Pancreas (tissue), 10 donors: ENCODE measurements at regions not wholly inside any gene's neighbourhood (a gene's known extent, or its start where the extent isn't known, plus 50 kb on each side); places are given as distances from the start of the nearest gene placed in this dataset.

ENCODE experiments used
- ATAC-seq, 4 donors: fragments of 200-7000 bp; cut with Tn5 transposase; one replicate each; pipeline versions ENCODE4 v1.8.0 to v1.9.1; 2020; ENCODE audit warnings: mild to moderate bottlenecking in 4 of 4, moderate library complexity in 4 of 4
- DNase-seq, 6 donors: peaks; one replicate each; pipeline ENCODE4 v3.0.0-alpha.2; 2020
- FAIRE-seq: peaks from 2 replicates; lab custom pipeline; 2012; peaks lifted over from hg19 to GRCh38; lab: Jason Lieb, UNC
- H3K27ac ChIP-seq, 4 donors: fragments of 200-600 bp; sonication (generic); 1 replicate in 3 of 4; 2 replicates in 1 of 4; pipeline versions ENCODE4 v1.5.0 to v1.8.0; 2020
- H3K27me3 ChIP-seq, 4 donors: fragments of 200-600 bp; one replicate each; pipeline ENCODE4 v1.8.0; 2021
- H3K36me3 ChIP-seq, 3 donors: fragments of 200-600 bp; sonication (generic) in 1 of 3; one replicate each; pipeline versions ENCODE4 v1.5.0 to v1.8.0; 2020 to 2021
- H3K4me1 ChIP-seq, 3 donors: fragments of 200-600 bp; one replicate each; pipeline ENCODE4 v1.8.0; 2021
- H3K4me3 ChIP-seq, 4 donors: fragments of 200-600 bp; sonication (generic) in 2 of 4; one replicate each; pipeline versions ENCODE4 v1.5.0 to v1.8.0; 2020 to 2021
- H3K9me3 ChIP-seq, 4 donors: fragments of 200-600 bp; one replicate each; pipeline ENCODE4 v1.8.0; 2021
- WGBS, 2 donors: extraction: QIAGEN DNeasy Blood & Tissue Kit; methylation state at CpG; one replicate each; pipeline ENCODE4 v1.1.7; 2013; 5-methylcytosine and 5-hydroxymethylcytosine counted together
- intact Hi-C, 3 donors: fragments of 100-400 bp; cut with DNase I; formaldehyde crosslinking; loops; one replicate each; pipeline versions ENCODE4 v1.11.1 to v1.14.2; 2022
- TF ChIP-seq, protein P1 (sequence below), 4 donors: fragments of 200-600 bp; sonication (generic) in 3 of 4; IDR thresholded peaks; one replicate each; pipeline versions ENCODE4 v1.5.0 to v1.8.0; 2021; ENCODE audit warnings: antibody characterized with exemption in 4 of 4
- donor health status: healthy with polysubstance abuse.
- donor health status: DM: no; HTN: no; CAD: no; lungs with moderate emphysema.
- donor health status: DM: no; HTN: no; CAD: no.
- donor health status: control.
- donor health status: control.
- donor health status: Bipolar disorder and iron deficiency.
- donor health status: DM: yes; HTN: yes; CAD: no.
- donor health status: DM: no; HTN: no; CAD: no.
- donor health status: DM: no; HTN: no; CAD: no.
- donor health status: DM: yes; HTN: yes; CAD: no.

DNA sequence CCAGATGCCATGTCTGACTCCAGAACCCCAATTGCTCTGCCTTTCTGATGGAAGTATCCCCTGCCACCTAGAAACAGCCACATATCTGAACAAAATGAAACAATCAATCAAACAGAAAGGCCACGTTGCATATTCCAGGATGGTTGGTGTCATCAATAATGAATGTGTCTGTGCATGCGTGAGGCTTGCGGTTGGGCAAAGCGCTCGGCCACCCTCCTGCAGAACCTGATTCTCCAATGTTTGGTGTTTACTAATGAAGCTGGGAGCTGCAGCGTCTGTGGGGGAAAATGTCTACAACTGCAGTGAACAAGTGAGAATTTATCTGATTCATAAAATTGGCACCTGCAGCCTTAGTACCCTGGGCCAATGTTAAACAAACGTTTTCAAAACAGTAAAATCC is 121.2 kb upstream of the ADARB2 start:
- H3K4me1 ChIP-seq: no peaks in the 10 kb centered on the region
- H3K4me3 ChIP-seq: no peak overlapping the region
- no peaks in the 10 kb centered on the region for H3K27me3 ChIP-seq
- H3K27ac ChIP-seq: no peak overlapping the region
- intact Hi-C loops: no loop called here
- ATAC-seq (no peak), FAIRE-seq (no peak), DNase-seq (no peak)
- H3K36me3 ChIP-seq: no peaks in the 10 kb centered on the region
- H3K9me3 ChIP-seq: no peaks in the 10 kb centered on the region
- 34 to 38% methylated on average over 7 of the region's 7 CpGs for WGBS, 2 donors
- TF ChIP-seq, protein P1, sequence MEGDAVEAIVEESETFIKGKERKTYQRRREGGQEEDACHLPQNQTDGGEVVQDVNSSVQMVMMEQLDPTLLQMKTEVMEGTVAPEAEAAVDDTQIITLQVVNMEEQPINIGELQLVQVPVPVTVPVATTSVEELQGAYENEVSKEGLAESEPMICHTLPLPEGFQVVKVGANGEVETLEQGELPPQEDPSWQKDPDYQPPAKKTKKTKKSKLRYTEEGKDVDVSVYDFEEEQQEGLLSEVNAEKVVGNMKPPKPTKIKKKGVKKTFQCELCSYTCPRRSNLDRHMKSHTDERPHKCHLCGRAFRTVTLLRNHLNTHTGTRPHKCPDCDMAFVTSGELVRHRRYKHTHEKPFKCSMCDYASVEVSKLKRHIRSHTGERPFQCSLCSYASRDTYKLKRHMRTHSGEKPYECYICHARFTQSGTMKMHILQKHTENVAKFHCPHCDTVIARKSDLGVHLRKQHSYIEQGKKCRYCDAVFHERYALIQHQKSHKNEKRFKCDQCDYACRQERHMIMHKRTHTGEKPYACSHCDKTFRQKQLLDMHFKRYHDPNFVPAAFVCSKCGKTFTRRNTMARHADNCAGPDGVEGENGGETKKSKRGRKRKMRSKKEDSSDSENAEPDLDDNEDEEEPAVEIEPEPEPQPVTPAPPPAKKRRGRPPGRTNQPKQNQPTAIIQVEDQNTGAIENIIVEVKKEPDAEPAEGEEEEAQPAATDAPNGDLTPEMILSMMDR (IDR thresholded peaks at IDR 0.05): no peak

- no peak overlapping the region for H3K4me3 ChIP-seq
- H3K36me3 ChIP-seq: no peaks in the 10 kb centered on the region
- DNase-seq: no peak
- no peak overlapping the region for H3K27ac ChIP-seq
- H3K9me3 ChIP-seq: no peaks in the 10 kb centered on the region
- intact Hi-C loops: no loop called here
- TF ChIP-seq, protein P1 (IDR thresholded peaks at IDR 0.05): no peak
- no peak for FAIRE-seq
- H3K4me1 ChIP-seq: no peaks in the 10 kb centered on the region
- WGBS, 2 donors: 34 to 41% methylated on average over 8 of the region's 8 CpGs
- no peaks in the 10 kb centered on the region for H3K27me3 ChIP-seq
- ATAC-seq: no peak
Observed at GRCh38 chr10:1858048-1858447, 120.7 kb upstream of the ADARB2 start.

- intact Hi-C loops: no loop called here
- ATAC-seq: no peak
- Histone ChIP-seq H3K27ac (no peak overlapping the region), H3K36me3 (no peaks in the 10 kb centered on the region), H3K27me3 (no peaks in the 10 kb centered on the region), H3K9me3 (no peaks in the 10 kb centered on the region), H3K4me3 (no peak overlapping the region), H3K4me1 (no peaks in the 10 kb centered on the region)
- no peak for FAIRE-seq
- no peak for DNase-seq
- 57 to 65% methylated on average over 8 of the region's 8 CpGs for WGBS, 2 donors
- TF ChIP-seq, protein P1 (IDR thresholded peaks at IDR 0.05): no peak
Observed at GRCh38 chr10:1855911-1856310, 118.6 kb upstream of the ADARB2 start.

GRCh38 chr10:1854271-1854670 is 116.9 kb upstream of the ADARB2 start:
- WGBS, 2 donors: 66 to 70% methylated on average over 7 of the region's 7 CpGs
- ATAC-seq: no peak

DNA sequence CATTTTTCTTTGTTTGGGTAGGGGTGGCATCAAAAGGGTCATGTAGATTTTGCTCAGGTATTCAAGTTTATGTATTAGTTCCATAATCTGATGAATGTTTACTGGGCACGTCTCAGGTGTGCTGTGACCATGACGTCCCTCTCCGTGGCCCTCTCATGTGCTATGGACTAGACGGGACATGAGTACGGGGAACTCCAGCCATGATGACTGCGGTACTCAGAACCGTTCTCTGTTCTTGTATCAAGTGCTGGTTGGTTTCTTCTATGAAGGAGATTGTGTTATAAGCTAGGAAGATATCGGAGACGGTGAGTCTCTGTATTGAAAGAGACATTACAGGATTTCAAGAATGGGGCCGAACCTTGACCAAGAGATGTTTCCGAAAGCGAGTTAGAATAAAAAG is 116.5 kb upstream of the ADARB2 start:
- DNase-seq (no peak), FAIRE-seq (no peak), ATAC-seq (no peak)
- Histone ChIP-seq H3K4me3 (no peak overlapping the region), H3K4me1 (no peaks in the 10 kb centered on the region), H3K27me3 (no peaks in the 10 kb centered on the region), H3K9me3 (no peaks in the 10 kb centered on the region), H3K27ac (no peak overlapping the region), H3K36me3 (no peaks in the 10 kb centered on the region)
- 79 to 89% methylated on average over 12 of the region's 12 CpGs for whole genome bisulfite sequencing, 2 donors
- TF ChIP-seq, protein P1 (IDR thresholded peaks at IDR 0.05): no peak
- intact Hi-C loops: no loop called here

More at GRCh38 chr10:1854271-1854670, 116.9 kb upstream of the ADARB2 start:
- no peak overlapping the region for H3K4me3 ChIP-seq
- TF ChIP-seq, protein P1 (IDR thresholded peaks at IDR 0.05): no peak
- H3K36me3 ChIP-seq: no peaks in the 10 kb centered on the region
- H3K4me1 ChIP-seq: no peaks in the 10 kb centered on the region
- DNase-seq (no peak), FAIRE-seq (no peak)
- H3K9me3 ChIP-seq: no peaks in the 10 kb centered on the region
- no peak overlapping the region for H3K27ac ChIP-seq
- H3K27me3 ChIP-seq: no peaks in the 10 kb centered on the region
- intact Hi-C loops: no loop called here
